Kidney (tissue), 13 donors: ENCODE measurements at regions not wholly inside any gene's neighbourhood (a gene's known extent, or its start where the extent isn't known, plus 50 kb on each side); places are given as distances from the start of the nearest gene placed in this dataset.
A peak's percentile ranks its signal among the peaks of the same experiment; 100 is the strongest.

Experiments used
- DNase-seq, 5 donors: peaks; one replicate each; pipeline ENCODE4 v3.0.0-alpha.2; 2013 to 2020
- FAIRE-seq: peaks from 2 replicates; lab custom pipeline; 2012; peaks lifted over from hg19 to GRCh38; lab: Jason Lieb, UNC
- H3K27ac ChIP-seq, 2 donors: one replicate each; pipeline ENCODE4 v1.7.0; 2013; ENCODE audit warnings: low read depth in 2 of 2, low read length in 2 of 2, inconsistent platforms in 1 of 2
- H3K27me3 ChIP-seq: one replicate; pipeline ENCODE4 v1.7.1; 2013; ENCODE audit warnings: low read length, inconsistent platforms; ENCODE audit not compliant: control insufficient read depth, insufficient read depth
- H3K36me3 ChIP-seq, 3 donors: one replicate each; pipeline versions ENCODE4 v1.7.0 to v1.7.1; 2013; ENCODE audit warnings: low read length in 3 of 3, control low read depth in 1 of 3, inconsistent platforms in 1 of 3; ENCODE audit not compliant: insufficient read depth in 3 of 3, control insufficient read depth in 2 of 3
- H3K4me1 ChIP-seq, 3 donors: one replicate each; pipeline versions ENCODE4 v1.7.0 to v1.7.1; 2013; ENCODE audit warnings: low read length in 3 of 3, inconsistent platforms in 1 of 3, low read depth in 1 of 3; ENCODE audit not compliant: control insufficient read depth in 2 of 3, insufficient read depth in 2 of 3
- H3K4me3 ChIP-seq, 3 donors: one replicate each; pipeline versions ENCODE4 v1.7.0 to v1.8.1; 2013; ENCODE audit warnings: low read length in 3 of 3, control low read depth in 1 of 3, inconsistent platforms in 1 of 3
- H3K9ac ChIP-seq, 3 donors: one replicate each; pipeline versions ENCODE4 v1.7.0 to v1.7.1; 2013; ENCODE audit warnings: low read length in 3 of 3, control low read depth in 1 of 3, inconsistent platforms in 1 of 3
- H3K9me3 ChIP-seq, 3 donors: one replicate each; pipeline versions ENCODE4 v1.7.0 to v1.7.1; 2013; ENCODE audit warnings: low read length in 3 of 3, control low read depth in 1 of 3, inconsistent platforms in 1 of 3; ENCODE audit not compliant: control insufficient read depth in 2 of 3, insufficient read depth in 1 of 3
- intact Hi-C: fragments of 100-400 bp; cut with DNase I; formaldehyde crosslinking; loops from one replicate; pipeline ENCODE4 v1.11.1; 2022
- TF ChIP-seq, protein P1 (sequence below): IDR thresholded peaks from 3 replicates; pipeline ENCODE4 v1.5.1; 2012; ENCODE audit warnings: mild to moderate bottlenecking, moderate library complexity, borderline replicate concordance; ENCODE audit not compliant: insufficient read depth; ENCODE audit errors: extremely low read depth
- donor health status: control.
- donor health status: control.
- donor health status: control.
- donor health status: control.
- donor health status: control.
- donor health status: DM: yes; HTN: yes; CAD: no.
- donor health status: Normal renal cell carcinoma (clear cell type).

DNA sequence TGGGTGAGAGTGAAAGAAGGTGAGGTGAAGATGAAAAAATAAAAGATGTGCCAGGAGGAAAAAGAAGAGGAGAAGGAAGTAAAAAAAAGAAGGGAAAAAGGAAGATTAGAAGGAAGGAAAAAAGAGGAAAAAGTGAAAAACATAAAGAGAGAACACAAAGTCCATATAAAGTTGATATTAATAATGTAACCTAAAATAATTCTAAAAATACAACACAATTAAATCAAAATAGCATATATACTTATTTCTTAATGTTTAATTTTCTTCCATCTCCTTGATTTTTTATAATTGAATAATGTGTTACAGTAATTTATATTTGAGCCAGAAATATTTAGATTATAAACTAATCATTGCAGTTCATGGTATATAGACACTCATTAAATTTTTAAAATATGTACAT, 124.4 kb upstream of the NOVA1 start:
- intact Hi-C loops: no loop called here
- no peaks in the 10 kb centered on the region for H3K9me3 ChIP-seq
- H3K9ac ChIP-seq: no peak overlapping the region
- TF ChIP-seq, protein P1, sequence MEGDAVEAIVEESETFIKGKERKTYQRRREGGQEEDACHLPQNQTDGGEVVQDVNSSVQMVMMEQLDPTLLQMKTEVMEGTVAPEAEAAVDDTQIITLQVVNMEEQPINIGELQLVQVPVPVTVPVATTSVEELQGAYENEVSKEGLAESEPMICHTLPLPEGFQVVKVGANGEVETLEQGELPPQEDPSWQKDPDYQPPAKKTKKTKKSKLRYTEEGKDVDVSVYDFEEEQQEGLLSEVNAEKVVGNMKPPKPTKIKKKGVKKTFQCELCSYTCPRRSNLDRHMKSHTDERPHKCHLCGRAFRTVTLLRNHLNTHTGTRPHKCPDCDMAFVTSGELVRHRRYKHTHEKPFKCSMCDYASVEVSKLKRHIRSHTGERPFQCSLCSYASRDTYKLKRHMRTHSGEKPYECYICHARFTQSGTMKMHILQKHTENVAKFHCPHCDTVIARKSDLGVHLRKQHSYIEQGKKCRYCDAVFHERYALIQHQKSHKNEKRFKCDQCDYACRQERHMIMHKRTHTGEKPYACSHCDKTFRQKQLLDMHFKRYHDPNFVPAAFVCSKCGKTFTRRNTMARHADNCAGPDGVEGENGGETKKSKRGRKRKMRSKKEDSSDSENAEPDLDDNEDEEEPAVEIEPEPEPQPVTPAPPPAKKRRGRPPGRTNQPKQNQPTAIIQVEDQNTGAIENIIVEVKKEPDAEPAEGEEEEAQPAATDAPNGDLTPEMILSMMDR: no peak
- no peak overlapping the region for H3K27ac ChIP-seq
- H3K4me3 ChIP-seq: no peak overlapping the region
- FAIRE-seq (peak; percentile 59), DNase-seq (no peak)
- H3K27me3 ChIP-seq: no peaks in the 10 kb centered on the region
- no peaks in the 10 kb centered on the region for H3K36me3 ChIP-seq
- no peaks in the 10 kb centered on the region for H3K4me1 ChIP-seq

DNA sequence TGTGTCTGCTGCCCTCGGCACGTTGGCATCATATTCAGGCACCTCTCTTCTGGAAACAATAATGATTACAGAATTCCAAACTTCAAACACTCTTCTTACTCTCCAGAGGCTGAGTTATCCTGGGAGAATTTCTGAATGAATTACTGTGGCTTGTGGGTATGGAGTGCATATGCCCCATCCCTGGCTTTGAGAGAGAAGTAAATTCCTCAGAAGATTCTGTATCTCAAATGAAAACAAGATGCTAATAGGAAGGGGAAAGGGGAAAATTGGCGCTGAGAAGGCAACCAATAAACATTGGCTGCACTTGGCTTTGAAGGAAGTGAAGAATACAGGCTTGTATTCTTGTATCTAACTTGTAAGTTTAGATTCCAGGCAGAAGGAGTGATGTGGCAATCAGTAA, 132.0 kb upstream of the NOVA1 start:
- no peaks in the 10 kb centered on the region for H3K9me3 ChIP-seq
- no peaks in the 10 kb centered on the region for H3K4me1 ChIP-seq
- H3K4me3 ChIP-seq: no peak overlapping the region
- no peak overlapping the region for H3K27ac ChIP-seq
- intact Hi-C loops: no loop called here
- FAIRE-seq (no peak), DNase-seq (no peak)
- H3K27me3 ChIP-seq: no peaks in the 10 kb centered on the region
- no peaks in the 10 kb centered on the region for H3K36me3 ChIP-seq
- H3K9ac ChIP-seq: no peak overlapping the region
- TF ChIP-seq, protein P1: no peak

DNA sequence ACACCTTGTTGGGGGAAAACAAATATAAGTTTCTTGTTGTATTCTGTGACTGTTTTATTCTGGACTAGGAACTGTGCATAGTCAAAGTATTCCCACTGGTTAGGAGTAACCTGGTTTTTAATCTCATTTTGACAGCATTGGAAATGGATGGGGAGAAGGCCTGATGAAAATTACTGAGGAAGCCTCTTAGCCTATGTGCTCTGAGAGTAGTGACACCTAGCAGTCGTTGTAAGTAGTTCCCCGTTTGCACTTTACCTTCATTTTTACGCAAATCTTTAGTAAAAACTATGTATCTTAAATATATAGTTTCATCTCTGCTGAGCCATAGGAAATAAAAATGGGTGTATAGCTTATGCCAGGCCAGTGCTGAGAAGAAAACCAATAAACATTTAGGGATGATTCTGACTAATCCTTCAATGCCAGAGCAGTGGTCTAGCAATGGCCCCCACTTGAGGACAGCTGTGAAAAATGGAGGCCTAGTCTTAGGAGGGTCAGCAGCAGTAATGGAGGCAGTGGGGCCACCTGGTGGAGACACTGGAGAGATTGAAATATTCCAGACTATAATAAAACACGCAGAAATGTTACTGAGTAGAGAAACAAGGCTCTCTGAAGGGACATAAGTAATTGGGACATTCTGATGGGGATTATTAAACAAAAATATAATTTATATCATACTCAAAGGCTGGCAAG, 133.2 kb upstream of the NOVA1 start:
- no peaks in the 10 kb centered on the region for H3K27me3 ChIP-seq
- no peaks in the 10 kb centered on the region for H3K9me3 ChIP-seq
- TF ChIP-seq, protein P1: peak; percentile 40
- no peak overlapping the region for H3K4me3 ChIP-seq
- intact Hi-C loops: no loop called here
- no peak overlapping the region for H3K27ac ChIP-seq
- H3K36me3 ChIP-seq: no peaks in the 10 kb centered on the region
- no peak overlapping the region for H3K9ac ChIP-seq
- no peaks in the 10 kb centered on the region for H3K4me1 ChIP-seq
- DNase-seq: peak in 2 of 5 donors; percentile 2 to 11
- no peak for FAIRE-seq

DNA sequence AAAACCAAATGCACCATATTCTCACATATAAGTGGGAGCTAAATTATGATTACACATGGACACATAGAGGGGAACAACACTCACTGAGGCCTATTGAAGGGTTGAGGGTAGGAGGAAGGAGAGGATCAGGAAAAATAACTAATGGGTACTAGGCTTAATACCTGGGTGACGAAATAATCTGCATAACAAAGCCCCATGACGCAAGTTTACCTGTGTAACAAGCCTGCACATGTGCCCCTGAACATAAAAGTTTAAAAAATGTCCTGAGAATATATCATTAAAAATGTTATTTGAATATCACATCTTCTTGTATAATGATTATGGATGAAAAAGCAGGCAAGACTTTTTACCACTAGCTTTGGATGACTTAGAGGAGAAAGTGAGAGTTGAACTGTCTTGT, 138.0 kb upstream of the NOVA1 start:
- intact Hi-C loops: no loop called here

More for the DNA sequence above, 138.0 kb upstream of the NOVA1 start:
- DNase-seq (no peak), FAIRE-seq (no peak)
- H3K9me3 ChIP-seq: no peaks in the 10 kb centered on the region
- no peak overlapping the region for H3K9ac ChIP-seq
- H3K36me3 ChIP-seq: no peaks in the 10 kb centered on the region
- no peaks in the 10 kb centered on the region for H3K4me1 ChIP-seq
- H3K27me3 ChIP-seq: no peaks in the 10 kb centered on the region
- TF ChIP-seq, protein P1: no peak
- no peak overlapping the region for H3K27ac ChIP-seq
- H3K4me3 ChIP-seq: no peak overlapping the region
